Testis (tissue), 2 donors: ENCODE measurements at regions not wholly inside any gene's neighbourhood (a gene's known extent, or its start where the extent isn't known, plus 50 kb on each side); places are given as distances from the start of the nearest gene placed in this dataset.

Experiments
- CTCF ChIP-seq, 3 experiments: fragments of 450-650 bp in 2 of 3; fragments of 200-600 bp in 1 of 3; sonication (generic) in 1 of 3; IDR thresholded peaks; one replicate each; pipeline ENCODE4 v1.5.1; 2016 to 2019; ENCODE audit warnings: antibody characterized with exemption in 3 of 3, mild to moderate bottlenecking in 2 of 3, moderate library complexity in 1 of 3
- POLR2A ChIP-seq: fragments of 450-650 bp; IDR thresholded peaks from one replicate; pipeline ENCODE4 v1.6.1; 2017; ENCODE audit warnings: antibody characterized with exemption, mild to moderate bottlenecking, moderate library complexity

GRCh38 chr4:17385403-17385802, 126.5 kb downstream of the QDPR start:
- TF ChIP-seq CTCF (IDR thresholded peaks at IDR 0.05) (no peak), POLR2A (no peak)
